Tibial nerve (tissue), 4 donors: ENCODE measurements at regions not wholly inside any gene's neighbourhood (a gene's known extent, or its start where the extent isn't known, plus 50 kb on each side); places are given as distances from the start of the nearest gene placed in this dataset.

Source experiments
- EP300 ChIP-seq, 2 donors: sonication (generic); formaldehyde crosslinking; IDR thresholded peaks; one replicate each; pipeline ENCODE4 v1.6.1; 2017; ENCODE audit warnings: antibody characterized with exemption in 2 of 2, mild to moderate bottlenecking in 1 of 2
- POLR2A ChIP-seq, 2 donors: fragments of 450-650 bp; IDR thresholded peaks; one replicate each; pipeline ENCODE4 v1.6.1; 2017; ENCODE audit warnings: antibody characterized with exemption in 2 of 2, mild to moderate bottlenecking in 2 of 2, moderate library complexity in 2 of 2
- TF ChIP-seq, protein P1 (sequence below), 5 experiments: fragments of 200-600 bp in 3 of 5; fragments of 450-650 bp in 2 of 5; sonication (generic) in 3 of 5; IDR thresholded peaks; one replicate each; pipeline ENCODE4 v1.5.1; 2016 to 2019; ENCODE audit warnings: antibody characterized with exemption in 5 of 5, mild to moderate bottlenecking in 3 of 5, moderate library complexity in 2 of 5

DNA sequence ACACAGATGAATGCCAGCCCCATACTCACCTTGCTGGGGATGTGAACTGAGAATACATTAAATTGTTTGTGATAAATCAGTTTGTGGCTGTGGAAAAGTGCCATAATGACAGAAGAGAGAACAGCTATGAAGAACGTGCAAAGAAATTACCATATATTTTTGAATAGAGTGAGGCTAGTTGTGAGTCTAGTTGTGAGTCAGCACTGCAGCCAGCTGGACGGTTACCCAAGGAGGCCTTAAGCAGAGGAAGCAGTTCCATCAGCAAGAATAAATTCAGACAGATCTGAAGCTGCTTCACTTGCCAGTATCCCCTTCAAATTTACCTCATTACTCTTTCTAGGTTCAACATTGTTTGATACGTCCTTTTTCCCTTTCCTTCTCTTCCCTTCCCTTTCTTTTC lies 446.0 kb downstream of the MTRR start:
- TF ChIP-seq, protein P1, sequence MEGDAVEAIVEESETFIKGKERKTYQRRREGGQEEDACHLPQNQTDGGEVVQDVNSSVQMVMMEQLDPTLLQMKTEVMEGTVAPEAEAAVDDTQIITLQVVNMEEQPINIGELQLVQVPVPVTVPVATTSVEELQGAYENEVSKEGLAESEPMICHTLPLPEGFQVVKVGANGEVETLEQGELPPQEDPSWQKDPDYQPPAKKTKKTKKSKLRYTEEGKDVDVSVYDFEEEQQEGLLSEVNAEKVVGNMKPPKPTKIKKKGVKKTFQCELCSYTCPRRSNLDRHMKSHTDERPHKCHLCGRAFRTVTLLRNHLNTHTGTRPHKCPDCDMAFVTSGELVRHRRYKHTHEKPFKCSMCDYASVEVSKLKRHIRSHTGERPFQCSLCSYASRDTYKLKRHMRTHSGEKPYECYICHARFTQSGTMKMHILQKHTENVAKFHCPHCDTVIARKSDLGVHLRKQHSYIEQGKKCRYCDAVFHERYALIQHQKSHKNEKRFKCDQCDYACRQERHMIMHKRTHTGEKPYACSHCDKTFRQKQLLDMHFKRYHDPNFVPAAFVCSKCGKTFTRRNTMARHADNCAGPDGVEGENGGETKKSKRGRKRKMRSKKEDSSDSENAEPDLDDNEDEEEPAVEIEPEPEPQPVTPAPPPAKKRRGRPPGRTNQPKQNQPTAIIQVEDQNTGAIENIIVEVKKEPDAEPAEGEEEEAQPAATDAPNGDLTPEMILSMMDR (IDR thresholded peaks at IDR 0.05), result no peak
- no peak for TF ChIP-seq POLR2A (IDR thresholded peaks at IDR 0.05)
- TF ChIP-seq EP300 (IDR thresholded peaks at IDR 0.05), result no peak
